Right lobe of liver (tissue), 4 donors: ENCODE measurements at regions not wholly inside any gene's neighbourhood (a gene's known extent, or its start where the extent isn't known, plus 50 kb on each side); places are given as distances from the start of the nearest gene placed in this dataset.

Experiments used
- CTCF ChIP-seq, 4 donors: fragments of 200-600 bp in 3 of 4; fragments of 450-650 bp in 1 of 4; IDR thresholded peaks; one replicate each; pipeline versions ENCODE4 v1.5.1 to v1.8.0; 2016 to 2022; ENCODE audit warnings: antibody characterized with exemption in 4 of 4, mild to moderate bottlenecking in 2 of 4
- POLR2A ChIP-seq: fragments of 450-650 bp; IDR thresholded peaks from one replicate; pipeline ENCODE4 v1.6.1; 2017; ENCODE audit warnings: antibody characterized with exemption, mild to moderate bottlenecking
- donor health status: DM: no; HTN: no; CAD: no.
- donor health status: DM: no; HTN: no; CAD: no.
- donor health status: DM: no; HTN: yes; CAD: no.

- TF ChIP-seq CTCF (IDR thresholded peaks at IDR 0.05) = no peak
- no peak for TF ChIP-seq POLR2A
These were observed 478.0 kb downstream of the BRINP1 start for GRCh38 chr9:118891213-118891612.
